Keratinocyte (primary cell): ENCODE measurements at regions not wholly inside any gene's neighbourhood (a gene's known extent, or its start where the extent isn't known, plus 50 kb on each side); places are given as distances from the start of the nearest gene placed in this dataset.

Experiments used
- DNase-seq: peaks from one replicate; pipeline ENCODE4 v3.0.0-alpha.2; 2011; ENCODE audit warnings: low read depth, missing footprints, low spot score
- FAIRE-seq: peaks from 2 replicates; lab custom pipeline; 2011; peaks lifted over from hg19 to GRCh38; lab: Jason Lieb, UNC
- H2AFZ ChIP-seq: 2 replicates; pipeline ENCODE4 v1.6.0; 2012; ENCODE audit warnings: low read length, control low read depth, inconsistent platforms; ENCODE audit not compliant: control insufficient read depth
- H3K27ac ChIP-seq: 2 replicates; pipeline ENCODE4 v1.5.1; 2011; ENCODE audit warnings: low read length; ENCODE audit not compliant: control insufficient read depth, insufficient read depth
- H3K27me3 ChIP-seq: 3 replicates; pipeline ENCODE4 v1.6.0; 2011; ENCODE audit warnings: low read length; ENCODE audit not compliant: control insufficient read depth, insufficient read depth; ENCODE audit errors: extremely low read depth
- H3K36me3 ChIP-seq, 2 experiments: 2 replicates in 1 of 2; 3 replicates in 1 of 2; pipeline ENCODE4 v1.5.1; 2011; ENCODE audit warnings: low read length in 2 of 2, mild to moderate bottlenecking in 1 of 2; ENCODE audit not compliant: control insufficient read depth in 2 of 2, insufficient read depth in 2 of 2; ENCODE audit errors: extremely low read depth in 1 of 2
- H3K4me1 ChIP-seq: 3 replicates; pipeline ENCODE4 v1.5.1; 2011; ENCODE audit warnings: low read length; ENCODE audit not compliant: control insufficient read depth, insufficient read depth; ENCODE audit errors: extremely low read depth
- H3K4me2 ChIP-seq: 3 replicates; pipeline ENCODE4 v1.6.0; 2011; ENCODE audit warnings: low read depth, low read length; ENCODE audit not compliant: control insufficient read depth, insufficient read depth; ENCODE audit errors: extremely low read depth
- H3K4me3 ChIP-seq, 3 experiments: fragments of 200-600 bp in 1 of 3; sonication (generic) in 1 of 3; 2 replicates in 2 of 3; 3 replicates in 1 of 3; pipeline ENCODE4 v1.5.1; 2011 to 2016; ENCODE audit warnings: low read length in 3 of 3, mild to moderate bottlenecking in 3 of 3, control low read depth in 2 of 3, inconsistent platforms in 1 of 3, low read depth in 1 of 3, mixed read lengths in 1 of 3, mixed run types in 1 of 3, moderate library complexity in 1 of 3; ENCODE audit not compliant: control insufficient read depth in 2 of 3, insufficient read depth in 2 of 3; ENCODE audit errors: extremely low read depth in 1 of 3
- H3K79me2 ChIP-seq: 2 replicates; pipeline ENCODE4 v1.6.0; 2012; ENCODE audit warnings: low read length; ENCODE audit not compliant: control insufficient read depth, insufficient read depth
- H3K9ac ChIP-seq: 3 replicates; pipeline ENCODE4 v1.6.0; 2011; ENCODE audit warnings: low read length; ENCODE audit not compliant: control insufficient read depth, insufficient read depth; ENCODE audit errors: extremely low read depth
- H3K9me1 ChIP-seq: 3 replicates; pipeline ENCODE4 v1.6.0; 2011; ENCODE audit warnings: low read length; ENCODE audit not compliant: control insufficient read depth, insufficient read depth; ENCODE audit errors: extremely low read depth
- H3K9me3 ChIP-seq: 2 replicates; pipeline ENCODE4 v1.5.1; 2012; ENCODE audit warnings: low read depth, low read length; ENCODE audit not compliant: control insufficient read depth
- H4K20me1 ChIP-seq: 3 replicates; pipeline ENCODE4 v1.6.0; 2011; ENCODE audit warnings: low read length; ENCODE audit not compliant: control insufficient read depth, insufficient read depth; ENCODE audit errors: extremely low read depth
- CTCF ChIP-seq, 3 experiments: IDR thresholded peaks in 1 of 3; conservative IDR thresholded peaks in 1 of 3; optimal IDR thresholded peaks in 1 of 3; 2 replicates in 2 of 3; 3 replicates in 1 of 3; pipeline versions ENCODE3 to v1.5.1; 2011; ENCODE audit warnings: low read length in 3 of 3, mild to moderate bottlenecking in 3 of 3, moderate library complexity in 2 of 3, control low read depth in 1 of 3, inconsistent platforms in 1 of 3; ENCODE audit not compliant: insufficient read depth in 2 of 3; ENCODE audit errors: extremely low read depth in 1 of 3
- EZH2 ChIP-seq: IDR thresholded peaks from one replicate; pipeline ENCODE4 v1.6.1; 2012; ENCODE audit warnings: inconsistent platforms, mild to moderate bottlenecking, low read length, moderate library complexity
- dilution Hi-C: fragments of 300-500 bp; cut with MboI; formaldehyde crosslinking; loops from one replicate; pipeline ENCODE4 v1.7.0; 2020; ENCODE audit warnings: low sequenced_read_pairs; ENCODE audit not compliant: extremely low pct_ligation_motif_present

- no peaks in the 10 kb centered on the region for H3K79me2 ChIP-seq
- dilution Hi-C loops: no loop called here
- TF ChIP-seq EZH2 (no peak), CTCF (optimal IDR thresholded peaks at IDR 0.05 in 1 of 3, IDR thresholded peaks at IDR 0.05 in 1 of 3, conservative IDR thresholded peaks at IDR 0.05 in 1 of 3; ENCODE audit: extremely low read depth in 1 of 3, insufficient read depth in 2 of 3, low read length in 3 of 3) (no peak)
- no peak overlapping the region for H3K27ac ChIP-seq
- no peaks in the 10 kb centered on the region for H3K9me3 ChIP-seq
- no peak overlapping the region for H3K4me3 ChIP-seq
- H3K9me1 ChIP-seq: no peaks in the 10 kb centered on the region
- H4K20me1 ChIP-seq: no peaks in the 10 kb centered on the region
- no peak overlapping the region for H3K4me2 ChIP-seq
- no peaks in the 10 kb centered on the region for H3K36me3 ChIP-seq
- DNase-seq (no peak), FAIRE-seq (no peak)
- no peaks in the 10 kb centered on the region for H3K4me1 ChIP-seq
- H2AFZ ChIP-seq: no peak overlapping the region
- no peaks in the 10 kb centered on the region for H3K27me3 ChIP-seq
- no peak overlapping the region for H3K9ac ChIP-seq
Measured at GRCh38 chr2:9717886-9718451, 87.2 kb upstream of the YWHAQ start.

- Histone ChIP-seq H3K4me1 (no peaks in the 10 kb centered on the region), H3K4me3 (no peak overlapping the region), H3K4me2 (no peak overlapping the region), H3K27ac (no peak overlapping the region), H3K79me2 (no peaks in the 10 kb centered on the region), H3K9ac (no peak overlapping the region), H3K27me3 (no peaks in the 10 kb centered on the region), H3K9me3 (no peaks in the 10 kb centered on the region), H3K9me1 (no peaks in the 10 kb centered on the region), H2AFZ (no peak overlapping the region), H4K20me1 (no peaks in the 10 kb centered on the region), H3K36me3 (no peaks in the 10 kb centered on the region)
- TF ChIP-seq EZH2 (no peak), CTCF (optimal IDR thresholded peaks at IDR 0.05 in 1 of 3, IDR thresholded peaks at IDR 0.05 in 1 of 3, conservative IDR thresholded peaks at IDR 0.05 in 1 of 3; ENCODE audit: extremely low read depth in 1 of 3, insufficient read depth in 2 of 3, low read length in 3 of 3) (no peak)
- no peak for FAIRE-seq
- no peak for DNase-seq
- dilution Hi-C loops: no loop called here
Measured at GRCh38 chr2:9720352-9721093, 89.7 kb upstream of the YWHAQ start.
